PC-9 (cell line): ENCODE measurements at regions not wholly inside any gene's neighbourhood (a gene's known extent, or its start where the extent isn't known, plus 50 kb on each side); places are given as distances from the start of the nearest gene placed in this dataset.

Experiments
- BruUV-seq: library from RNA; stranded (reverse); fragments of 400-500 nt; replicated peaks from 2 replicates; lab custom pipeline; 2021; lab: Mats Ljungman, UMichigan
- CTCF ChIA-PET: fragments of 300-600 bp; sonication (Branson Sonifier 250); formaldehyde crosslinking; loops from one replicate; lab custom pipeline; 2022; ENCODE audit warnings: antibody characterized with exemption; lab: Charles Lee
- POLR2A ChIA-PET: fragments of 300-600 bp; sonication (Branson Sonifier 250); formaldehyde crosslinking; loops from one replicate; lab custom pipeline; 2022; ENCODE audit warnings: antibody characterized with exemption; ENCODE audit not compliant: unreplicated experiment; lab: Charles Lee
- DNase-seq, 2 experiments: peaks; one replicate each; pipeline versions ENCODE4 v3.0.0 to v3.0.0-alpha.2; 2015 to 2022; ENCODE audit warnings: mixed read lengths in 1 of 2
- H2AFZ ChIP-seq: fragments of 200-600 bp; sonication (generic); 2 replicates; pipeline ENCODE4 v1.8.1; 2017; ENCODE audit warnings: antibody characterized with exemption
- H3F3A ChIP-seq: fragments of 200-600 bp; sonication (generic); 2 replicates; pipeline ENCODE4 v1.8.1; 2017; ENCODE audit warnings: antibody characterized with exemption, mild to moderate bottlenecking, low read depth; ENCODE audit not compliant: insufficient read depth
- H3K27ac ChIP-seq: fragments of 200-600 bp; sonication (generic); 2 replicates; pipeline ENCODE4 v1.6.1; 2016; ENCODE audit warnings: mixed run types
- H3K27me3 ChIP-seq: fragments of 200-600 bp; sonication (generic); 2 replicates; pipeline ENCODE4 v1.6.1; 2016; ENCODE audit warnings: low read depth, mixed run types; ENCODE audit not compliant: insufficient read depth
- H3K36me3 ChIP-seq: fragments of 200-600 bp; sonication (generic); 2 replicates; pipeline ENCODE4 v1.6.1; 2016; ENCODE audit warnings: low read depth, mixed run types
- H3K4me1 ChIP-seq: fragments of 200-600 bp; sonication (generic); replicated peaks from 2 replicates; pipeline ENCODE4 v1.6.1; 2016; ENCODE audit warnings: mixed run types; ENCODE audit not compliant: insufficient read depth
- H3K4me2 ChIP-seq: fragments of 200-600 bp; sonication (generic); 2 replicates; pipeline ENCODE4 v1.6.1; 2017; ENCODE audit warnings: mixed run types
- H3K4me3 ChIP-seq: fragments of 200-600 bp; sonication (generic); 2 replicates; pipeline ENCODE4 v1.6.1; 2016; ENCODE audit warnings: mixed run types
- H3K79me2 ChIP-seq: fragments of 200-600 bp; sonication (generic); 2 replicates; pipeline ENCODE4 v1.6.1; 2017; ENCODE audit warnings: low read depth, mixed run types
- H3K9me2 ChIP-seq: fragments of 200-600 bp; sonication (generic); 2 replicates; pipeline ENCODE4 v1.8.1; 2017; ENCODE audit warnings: mild to moderate bottlenecking; ENCODE audit not compliant: insufficient read depth
- H3K9me3 ChIP-seq: fragments of 200-600 bp; sonication (generic); 2 replicates; pipeline ENCODE4 v1.8.1; 2016; ENCODE audit warnings: low read depth; ENCODE audit not compliant: insufficient read depth
- H4K20me1 ChIP-seq: fragments of 200-600 bp; sonication (generic); 2 replicates; pipeline ENCODE4 v1.8.1; 2017; ENCODE audit not compliant: insufficient read depth
- EZH2 ChIP-seq: fragments of 200-600 bp; sonication (generic); IDR thresholded peaks from 2 replicates; pipeline ENCODE4 v1.8.0; 2017; ENCODE audit warnings: antibody characterized with exemption, low read depth
- intact Hi-C: fragments of 100-400 bp; cut with micrococcal nuclease; formaldehyde crosslinking; loops from one replicate; pipeline ENCODE4 v1.10.0; 2022; ENCODE audit not compliant: unreplicated experiment
- TF ChIP-seq, protein P1 (sequence below): fragments of 200-600 bp; sonication (generic); conservative IDR thresholded peaks from 2 replicates; pipeline ENCODE4 v1.6.1; 2017; ENCODE audit warnings: mixed run types, antibody characterized with exemption, mild to moderate bottlenecking, moderate library complexity

DNA sequence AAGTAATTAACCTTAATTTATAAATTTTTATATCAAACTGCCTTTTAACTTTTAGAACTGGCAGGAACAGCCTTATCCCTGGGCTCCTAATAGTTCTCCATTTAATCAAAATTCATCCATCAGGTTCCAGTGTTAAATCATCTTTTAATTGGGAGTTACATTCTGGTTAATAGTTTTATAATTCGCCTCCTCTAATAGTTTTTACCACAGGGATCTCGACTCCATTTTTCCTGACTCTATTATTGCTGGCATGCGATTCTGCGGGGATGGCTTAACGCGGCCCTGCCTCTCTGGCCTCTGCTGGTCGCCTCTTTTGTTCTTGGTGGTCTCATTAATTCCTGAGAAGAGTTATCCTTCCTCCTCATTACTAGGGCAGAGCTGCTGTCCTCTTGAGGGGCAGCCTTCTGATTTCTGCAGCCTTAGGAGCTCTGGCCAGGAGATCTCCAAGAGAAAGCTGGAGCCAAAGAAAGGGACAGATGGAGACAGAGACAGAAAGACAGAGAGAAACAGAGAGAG lies 71.1 kb downstream of the MRM1 start:
- no peaks in the 10 kb centered on the region for H3K9me2 ChIP-seq
- intact Hi-C loops = no loop called here
- no peak overlapping the region for H3K4me2 ChIP-seq
- H3K27me3 ChIP-seq = 0 out of 2 replicates have a peak, but pooled peaks cover 7% of the 10 kb centered on the region
- H3K27ac ChIP-seq = no peak overlapping the region
- H2AFZ ChIP-seq = no peak overlapping the region
- no peaks in the 10 kb centered on the region for H3K9me3 ChIP-seq
- no peaks in the 10 kb centered on the region for H3K36me3 ChIP-seq
- H3F3A ChIP-seq = no peaks in the 10 kb centered on the region
- TF ChIP-seq EZH2 = no peak
- H3K4me3 ChIP-seq = no peak overlapping the region
- no peaks in the 10 kb centered on the region for H3K79me2 ChIP-seq
- ChIA-PET CTCF (no interaction called here), POLR2A (no interaction called here)
- no peaks in the 10 kb centered on the region for H3K4me1 ChIP-seq
- no TSS peak for BruUV-seq
- no peaks in the 10 kb centered on the region; the same call in 1 of the 2 replicates for H4K20me1 ChIP-seq
- no peak for DNase-seq

DNA sequence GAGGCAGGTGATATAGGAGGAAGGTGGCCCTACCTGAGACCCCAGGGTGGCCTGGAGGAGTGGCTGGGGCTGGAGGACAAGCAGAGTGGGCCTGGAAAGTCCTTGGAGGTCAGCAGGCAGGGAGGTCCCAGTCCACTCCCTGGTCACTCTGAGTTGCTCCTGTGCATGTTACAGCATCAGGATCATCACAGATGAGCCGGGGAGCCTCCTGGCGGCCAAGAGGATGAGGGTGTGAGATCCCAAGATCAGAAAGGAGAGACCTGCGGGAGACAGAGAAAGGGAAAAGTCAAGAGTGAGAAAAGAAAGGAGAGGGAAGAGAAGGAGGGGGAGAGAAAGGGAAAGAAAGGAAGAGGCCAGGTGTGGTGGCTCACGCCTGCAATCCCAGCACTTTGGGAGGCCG lies 71.7 kb downstream of the MRM1 start:
- H2AFZ ChIP-seq = no peak overlapping the region
- no TSS peak for BruUV-seq

DNA sequence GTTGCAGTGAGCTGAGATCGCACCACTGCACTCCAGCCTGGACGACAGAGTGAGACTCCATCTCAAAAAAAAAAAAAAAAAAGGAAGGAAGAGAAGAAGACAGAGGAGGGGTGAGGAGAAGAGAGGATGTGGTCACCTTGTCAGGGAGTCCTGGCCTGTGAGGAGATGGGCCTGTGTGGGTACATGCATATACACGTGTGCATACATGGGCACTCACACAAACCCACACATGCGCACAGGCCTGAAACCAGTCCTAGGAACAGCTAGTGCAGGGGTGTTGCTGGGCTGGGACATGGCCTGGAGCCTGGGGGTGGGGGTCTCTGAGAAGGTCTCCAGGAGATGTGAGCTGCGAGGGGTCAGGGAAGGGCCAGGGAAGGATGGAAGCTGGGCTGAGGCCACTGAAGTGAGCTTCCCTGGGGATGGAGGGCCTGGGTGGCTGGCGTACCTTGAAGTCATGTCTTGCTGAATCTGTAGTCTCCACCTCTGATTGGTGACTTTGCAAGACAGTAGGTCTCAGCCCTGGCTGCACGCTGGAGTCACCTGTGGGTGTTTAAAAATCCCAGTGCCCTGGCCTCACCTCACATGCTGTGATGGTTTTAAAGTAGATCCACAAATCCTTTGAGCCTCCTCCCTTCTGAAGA lies 72.4 kb downstream of the MRM1 start:
- no TSS peak for BruUV-seq
- CTCF ChIA-PET = no interaction called here
- Histone ChIP-seq H3K9me2 (no peaks in the 10 kb centered on the region), H3K79me2 (no peaks in the 10 kb centered on the region), H2AFZ (no peak overlapping the region), H3F3A (no peaks in the 10 kb centered on the region), H3K27me3 (0 out of 2 replicates have a peak, but pooled peaks cover 7% of the 10 kb centered on the region), H3K9me3 (no peaks in the 10 kb centered on the region), H3K4me1 (no peaks in the 10 kb centered on the region), H4K20me1 (no peaks in the 10 kb centered on the region; the same call in 1 of the 2 replicates), H3K36me3 (no peaks in the 10 kb centered on the region), H3K4me2 (no peak overlapping the region), H3K4me3 (no peak overlapping the region), H3K27ac (no peak overlapping the region)
- no peak for DNase-seq
- TF ChIP-seq, protein P1, sequence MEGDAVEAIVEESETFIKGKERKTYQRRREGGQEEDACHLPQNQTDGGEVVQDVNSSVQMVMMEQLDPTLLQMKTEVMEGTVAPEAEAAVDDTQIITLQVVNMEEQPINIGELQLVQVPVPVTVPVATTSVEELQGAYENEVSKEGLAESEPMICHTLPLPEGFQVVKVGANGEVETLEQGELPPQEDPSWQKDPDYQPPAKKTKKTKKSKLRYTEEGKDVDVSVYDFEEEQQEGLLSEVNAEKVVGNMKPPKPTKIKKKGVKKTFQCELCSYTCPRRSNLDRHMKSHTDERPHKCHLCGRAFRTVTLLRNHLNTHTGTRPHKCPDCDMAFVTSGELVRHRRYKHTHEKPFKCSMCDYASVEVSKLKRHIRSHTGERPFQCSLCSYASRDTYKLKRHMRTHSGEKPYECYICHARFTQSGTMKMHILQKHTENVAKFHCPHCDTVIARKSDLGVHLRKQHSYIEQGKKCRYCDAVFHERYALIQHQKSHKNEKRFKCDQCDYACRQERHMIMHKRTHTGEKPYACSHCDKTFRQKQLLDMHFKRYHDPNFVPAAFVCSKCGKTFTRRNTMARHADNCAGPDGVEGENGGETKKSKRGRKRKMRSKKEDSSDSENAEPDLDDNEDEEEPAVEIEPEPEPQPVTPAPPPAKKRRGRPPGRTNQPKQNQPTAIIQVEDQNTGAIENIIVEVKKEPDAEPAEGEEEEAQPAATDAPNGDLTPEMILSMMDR = no peak
- no peak for TF ChIP-seq EZH2
- POLR2A ChIA-PET = no interaction called here
- intact Hi-C loops = no loop called here

More for the DNA sequence above, 71.7 kb downstream of the MRM1 start:
- intact Hi-C loops = no loop called here
- Histone ChIP-seq H3K27me3 (0 out of 2 replicates have a peak, but pooled peaks cover 7% of the 10 kb centered on the region), H3K4me3 (no peak overlapping the region), H3K79me2 (no peaks in the 10 kb centered on the region), H3K27ac (no peak overlapping the region), H3K4me2 (no peak overlapping the region), H3K9me2 (no peaks in the 10 kb centered on the region), H3K9me3 (no peaks in the 10 kb centered on the region), H3K36me3 (no peaks in the 10 kb centered on the region), H3K4me1 (no peaks in the 10 kb centered on the region), H3F3A (no peaks in the 10 kb centered on the region), H4K20me1 (no peaks in the 10 kb centered on the region; the same call in 1 of the 2 replicates)
- no peak for DNase-seq
- CTCF ChIA-PET = no interaction called here
- TF ChIP-seq EZH2 = no peak
- TF ChIP-seq, protein P1 = no peak
- POLR2A ChIA-PET = no interaction called here
